ENCODE measurements at regions not wholly inside any gene's neighbourhood (a gene's known extent, or its start where the extent isn't known, plus 50 kb on each side); places are given as distances from the start of the nearest gene placed in this dataset.

DNA sequence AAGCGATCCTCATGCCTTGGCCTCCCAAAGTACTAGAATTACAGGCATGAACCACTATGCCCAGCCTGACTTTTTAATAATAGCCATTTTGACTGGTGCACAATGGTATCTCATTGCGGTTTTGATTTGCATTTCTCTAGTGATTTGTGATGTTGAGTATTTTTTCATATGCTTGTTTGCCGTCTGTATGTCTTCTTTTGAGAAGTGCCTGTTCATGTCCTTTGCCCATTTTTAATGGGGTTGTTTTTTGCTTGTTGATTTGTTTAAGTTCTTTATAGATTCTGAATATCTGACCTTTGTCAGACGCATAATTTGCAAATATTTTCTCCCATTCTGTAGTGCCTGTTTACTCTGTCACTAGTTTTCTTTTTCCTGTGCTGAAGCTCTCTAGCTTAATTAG is 219.2 kb upstream of the CTBP2 start:
- no peaks in the 10 kb centered on the region for H3K79me2 ChIP-seq (ENCODE audit: control insufficient read depth, insufficient read depth, low read length)
- DNase-seq (ENCODE audit: low read depth, low spot score) (no peak), FAIRE-seq (no peak)
- dilution Hi-C loops (cut with MboI; ENCODE audit: extremely low pct_ligation_motif_present, low sequenced_read_pairs), result no loop called here
- H3K36me3 ChIP-seq (ENCODE audit: control insufficient read depth in 2 of 2, extremely low read depth in 1 of 2, insufficient read depth in 2 of 2, low read length in 2 of 2), result no peaks in the 10 kb centered on the region
- no peaks in the 10 kb centered on the region for H3K9me3 ChIP-seq (ENCODE audit: control insufficient read depth, low read depth, low read length)
- no peaks in the 10 kb centered on the region for H3K27me3 ChIP-seq (ENCODE audit: control insufficient read depth, extremely low read depth, insufficient read depth, low read length)
- H3K27ac ChIP-seq (ENCODE audit: control insufficient read depth, insufficient read depth, low read length), result no peak overlapping the region
- H2AFZ ChIP-seq (ENCODE audit: control insufficient read depth, low read length), result no peak overlapping the region
- H3K9ac ChIP-seq (ENCODE audit: control insufficient read depth, extremely low read depth, insufficient read depth, low read length), result no peak overlapping the region
- no peaks in the 10 kb centered on the region for H4K20me1 ChIP-seq (ENCODE audit: control insufficient read depth, extremely low read depth, insufficient read depth, low read length)
- TF ChIP-seq EZH2 (IDR thresholded peaks at IDR 0.05; ENCODE audit: low read length), result no peak
- TF ChIP-seq, protein P1, sequence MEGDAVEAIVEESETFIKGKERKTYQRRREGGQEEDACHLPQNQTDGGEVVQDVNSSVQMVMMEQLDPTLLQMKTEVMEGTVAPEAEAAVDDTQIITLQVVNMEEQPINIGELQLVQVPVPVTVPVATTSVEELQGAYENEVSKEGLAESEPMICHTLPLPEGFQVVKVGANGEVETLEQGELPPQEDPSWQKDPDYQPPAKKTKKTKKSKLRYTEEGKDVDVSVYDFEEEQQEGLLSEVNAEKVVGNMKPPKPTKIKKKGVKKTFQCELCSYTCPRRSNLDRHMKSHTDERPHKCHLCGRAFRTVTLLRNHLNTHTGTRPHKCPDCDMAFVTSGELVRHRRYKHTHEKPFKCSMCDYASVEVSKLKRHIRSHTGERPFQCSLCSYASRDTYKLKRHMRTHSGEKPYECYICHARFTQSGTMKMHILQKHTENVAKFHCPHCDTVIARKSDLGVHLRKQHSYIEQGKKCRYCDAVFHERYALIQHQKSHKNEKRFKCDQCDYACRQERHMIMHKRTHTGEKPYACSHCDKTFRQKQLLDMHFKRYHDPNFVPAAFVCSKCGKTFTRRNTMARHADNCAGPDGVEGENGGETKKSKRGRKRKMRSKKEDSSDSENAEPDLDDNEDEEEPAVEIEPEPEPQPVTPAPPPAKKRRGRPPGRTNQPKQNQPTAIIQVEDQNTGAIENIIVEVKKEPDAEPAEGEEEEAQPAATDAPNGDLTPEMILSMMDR (optimal IDR thresholded peaks at IDR 0.05 in 1 of 3, IDR thresholded peaks at IDR 0.05 in 1 of 3, conservative IDR thresholded peaks at IDR 0.05 in 1 of 3; ENCODE audit: extremely low read depth in 1 of 3, insufficient read depth in 2 of 3, low read length in 3 of 3), result no peak
- no peak overlapping the region for H3K4me2 ChIP-seq (ENCODE audit: control insufficient read depth, extremely low read depth, insufficient read depth, low read depth, low read length)
- no peak overlapping the region for H3K4me3 ChIP-seq (ENCODE audit: control insufficient read depth in 2 of 3, extremely low read depth in 1 of 3, insufficient read depth in 2 of 3, low read depth in 1 of 3, low read length in 3 of 3)
- no peaks in the 10 kb centered on the region for H3K4me1 ChIP-seq (ENCODE audit: control insufficient read depth, extremely low read depth, insufficient read depth, low read length)
- H3K9me1 ChIP-seq (ENCODE audit: control insufficient read depth, extremely low read depth, insufficient read depth, low read length), result no peaks in the 10 kb centered on the region

DNA sequence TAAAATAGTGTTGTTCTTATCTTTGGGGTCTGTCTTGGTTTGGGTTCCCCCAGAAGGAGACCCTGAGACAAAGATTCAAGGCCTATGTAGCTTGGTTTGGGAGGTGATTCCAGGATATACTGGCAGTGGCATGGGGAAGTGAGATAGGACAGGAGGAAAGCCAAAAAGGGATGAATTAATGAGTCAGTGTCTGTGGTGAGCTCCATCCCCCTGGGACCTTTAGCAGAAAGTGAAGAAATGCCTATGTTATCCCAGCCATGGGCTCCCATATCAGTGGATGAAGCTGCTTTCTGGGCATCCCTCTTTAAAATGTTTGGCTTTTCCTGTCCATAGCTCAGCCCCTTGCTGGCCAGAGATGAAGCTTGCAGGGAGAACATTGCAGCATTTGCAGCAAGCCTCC is 217.0 kb upstream of the CTBP2 start:
- Histone ChIP-seq H3K4me2 (ENCODE audit: control insufficient read depth, extremely low read depth, insufficient read depth, low read depth, low read length) (no peak overlapping the region), H3K9ac (ENCODE audit: control insufficient read depth, extremely low read depth, insufficient read depth, low read length) (no peak overlapping the region), H4K20me1 (ENCODE audit: control insufficient read depth, extremely low read depth, insufficient read depth, low read length) (no peaks in the 10 kb centered on the region), H3K27me3 (ENCODE audit: control insufficient read depth, extremely low read depth, insufficient read depth, low read length) (no peaks in the 10 kb centered on the region), H3K4me1 (ENCODE audit: control insufficient read depth, extremely low read depth, insufficient read depth, low read length) (no peaks in the 10 kb centered on the region), H3K79me2 (ENCODE audit: control insufficient read depth, insufficient read depth, low read length) (no peaks in the 10 kb centered on the region), H2AFZ (ENCODE audit: control insufficient read depth, low read length) (no peak overlapping the region), H3K9me1 (ENCODE audit: control insufficient read depth, extremely low read depth, insufficient read depth, low read length) (no peaks in the 10 kb centered on the region), H3K4me3 (ENCODE audit: control insufficient read depth in 2 of 3, extremely low read depth in 1 of 3, insufficient read depth in 2 of 3, low read depth in 1 of 3, low read length in 3 of 3) (no peak overlapping the region), H3K36me3 (ENCODE audit: control insufficient read depth in 2 of 2, extremely low read depth in 1 of 2, insufficient read depth in 2 of 2, low read length in 2 of 2) (no peaks in the 10 kb centered on the region), H3K9me3 (ENCODE audit: control insufficient read depth, low read depth, low read length) (no peaks in the 10 kb centered on the region), H3K27ac (ENCODE audit: control insufficient read depth, insufficient read depth, low read length) (no peak overlapping the region)
- FAIRE-seq, result no peak
- no peak for DNase-seq (ENCODE audit: low read depth, low spot score)
- dilution Hi-C loops (cut with MboI; ENCODE audit: extremely low pct_ligation_motif_present, low sequenced_read_pairs), result no loop called here
- no peak for TF ChIP-seq EZH2 (IDR thresholded peaks at IDR 0.05; ENCODE audit: low read length)
- TF ChIP-seq, protein P1 (optimal IDR thresholded peaks at IDR 0.05 in 1 of 3, IDR thresholded peaks at IDR 0.05 in 1 of 3, conservative IDR thresholded peaks at IDR 0.05 in 1 of 3; ENCODE audit: extremely low read depth in 1 of 3, insufficient read depth in 2 of 3, low read length in 3 of 3), result no peak

Measured in keratinocyte (primary cell).